Neural cell (in vitro differentiated cells): ENCODE measurements at regions not wholly inside any gene's neighbourhood (a gene's known extent, or its start where the extent isn't known, plus 50 kb on each side); places are given as distances from the start of the nearest gene placed in this dataset.

Source experiments
- H2AFZ ChIP-seq: fragments of 200-600, 300-800 bp; sonication (generic), shearing (Covaris generic); 2 replicates; pipeline ENCODE4 v1.6.0; 2014; ENCODE audit warnings: low read depth, mild to moderate bottlenecking, antibody characterized with exemption, low read length, moderate library complexity
- H3F3A ChIP-seq: fragments of 200-600 bp; shearing (Covaris generic); 2 replicates; pipeline ENCODE4 v1.6.1; 2016; ENCODE audit warnings: mild to moderate bottlenecking, moderate library complexity, mixed read lengths, antibody characterized with exemption, low read length; ENCODE audit not compliant: insufficient read depth, poor library complexity, severe bottlenecking
- H3K27ac ChIP-seq: fragments of 200-600, 300-800 bp; sonication (generic), shearing (Covaris generic); 2 replicates; pipeline ENCODE4 v1.5.1; 2014; ENCODE audit warnings: mild to moderate bottlenecking, low read length, moderate library complexity
- H3K27me3 ChIP-seq: fragments of 300-800, 200-600 bp; sonication (generic), shearing (Covaris generic); 2 replicates; pipeline ENCODE4 v1.6.0; 2014; ENCODE audit warnings: mild to moderate bottlenecking, low read depth, low read length, moderate library complexity; ENCODE audit not compliant: insufficient read depth
- H3K36me3 ChIP-seq: fragments of 300-800, 200-600 bp; sonication (generic), shearing (Covaris generic); 2 replicates; pipeline ENCODE4 v1.5.1; 2014; ENCODE audit warnings: mild to moderate bottlenecking, antibody characterized with exemption, low read length, moderate library complexity; ENCODE audit not compliant: insufficient read depth
- H3K4me2 ChIP-seq: fragments of 300-800, 200-600 bp; sonication (generic), shearing (Covaris generic); 2 replicates; pipeline ENCODE4 v1.6.0; 2014; ENCODE audit warnings: mild to moderate bottlenecking, low read length
- H3K4me3 ChIP-seq: fragments of 300-800, 200-600 bp; sonication (generic), shearing (Covaris generic); 2 replicates; pipeline ENCODE4 v1.5.1; 2014; ENCODE audit warnings: mild to moderate bottlenecking, low read length, moderate library complexity
- H3K79me2 ChIP-seq: fragments of 200-600 bp; shearing (Covaris generic); replicated peaks from 2 replicates; pipeline ENCODE4 v1.6.0; 2014; ENCODE audit warnings: mild to moderate bottlenecking, low read length, moderate library complexity; ENCODE audit not compliant: insufficient read depth
- H3K9ac ChIP-seq: fragments of 300-800, 200-600 bp; sonication (generic), shearing (Covaris generic); 2 replicates; pipeline ENCODE4 v1.6.1; 2016; ENCODE audit warnings: mild to moderate bottlenecking, low read length, mixed read lengths
- H3K9me2 ChIP-seq: fragments of 200-600 bp; shearing (Covaris generic); 2 replicates; pipeline ENCODE4 v1.6.1; 2016; ENCODE audit warnings: mild to moderate bottlenecking, low read length, mixed read lengths; ENCODE audit not compliant: insufficient read depth
- H3K9me3 ChIP-seq: fragments of 200-600, 300-800 bp; sonication (generic), shearing (Covaris generic); 2 replicates; pipeline ENCODE4 v1.6.1; 2016; ENCODE audit warnings: mild to moderate bottlenecking, mixed run types, low read length, moderate library complexity, mixed read lengths
- H4K20me1 ChIP-seq: fragments of 200-600 bp; shearing (Covaris generic); 2 replicates; pipeline ENCODE4 v1.6.1; 2016; ENCODE audit warnings: mild to moderate bottlenecking, mixed run types; ENCODE audit not compliant: insufficient read depth
- EP300 ChIP-seq: fragments of 450-650 bp; conservative IDR thresholded peaks from 2 replicates; pipeline ENCODE4 v1.6.1; 2014; ENCODE audit warnings: antibody characterized with exemption, mild to moderate bottlenecking, moderate library complexity; ENCODE audit not compliant: poor library complexity, severe bottlenecking
- EZH2 ChIP-seq: fragments of 200-600, 300-800 bp; shearing (Covaris generic), sonication (generic); IDR thresholded peaks from 2 replicates; pipeline ENCODE4 v1.6.1; 2014; ENCODE audit warnings: antibody characterized with exemption, low read length, borderline replicate concordance, mild to moderate bottlenecking; ENCODE audit not compliant: insufficient read depth, poor library complexity, severe bottlenecking
- MXI1 ChIP-seq: fragments of 450-650 bp; conservative IDR thresholded peaks from 2 replicates; pipeline ENCODE4 v1.6.1; 2014; ENCODE audit warnings: antibody characterized with exemption, mild to moderate bottlenecking; ENCODE audit not compliant: poor library complexity, severe bottlenecking
- POLR2AphosphoS5 ChIP-seq: IDR thresholded peaks from 2 replicates; pipeline ENCODE4 v1.6.1; 2012
- RAD21 ChIP-seq: fragments of 450-650 bp; conservative IDR thresholded peaks from 2 replicates; pipeline ENCODE4 v1.6.1; 2014; ENCODE audit warnings: antibody characterized with exemption, mild to moderate bottlenecking, moderate library complexity
- SMC3 ChIP-seq: fragments of 450-650 bp; conservative IDR thresholded peaks from 2 replicates; pipeline ENCODE4 v1.6.1; 2014; ENCODE audit warnings: antibody characterized with exemption, mild to moderate bottlenecking, moderate library complexity; ENCODE audit not compliant: poor library complexity
- TAF1 ChIP-seq: IDR thresholded peaks from 2 replicates; pipeline ENCODE4 v1.6.1; 2012; ENCODE audit warnings: low read depth
- TF ChIP-seq, protein P1 (sequence below): fragments of 450-650 bp; IDR thresholded peaks from 2 replicates; pipeline ENCODE4 v1.5.1; 2014; ENCODE audit warnings: antibody characterized with exemption, mild to moderate bottlenecking, moderate library complexity; ENCODE audit not compliant: poor library complexity, severe bottlenecking
- TF ChIP-seq, protein P2 (sequence below): IDR thresholded peaks from 2 replicates; pipeline ENCODE4 v1.6.1; 2012; ENCODE audit warnings: borderline replicate concordance

DNA sequence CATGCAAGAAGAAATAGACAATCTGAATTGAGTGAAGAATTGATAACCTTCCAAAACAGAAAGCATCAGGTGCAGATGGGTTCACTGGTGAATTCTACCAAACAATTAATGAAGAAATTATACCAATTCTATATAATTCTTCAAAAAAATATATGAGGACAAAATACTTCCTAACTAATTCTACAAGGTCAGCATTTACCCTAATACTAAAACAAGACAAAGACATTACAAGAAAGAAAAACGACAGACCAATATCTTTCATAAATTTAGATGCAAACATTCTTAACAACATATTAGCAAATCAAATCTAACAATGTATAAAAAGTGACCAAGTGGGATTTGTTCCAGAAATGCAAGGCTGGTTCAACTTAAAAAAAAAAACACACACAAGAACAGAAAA is 183.9 kb downstream of the BARX1 start:
- Histone ChIP-seq H3K4me2 (no peak overlapping the region), H3K9ac (no peak overlapping the region), H3K79me2 (no peaks in the 10 kb centered on the region), H3F3A (no peaks in the 10 kb centered on the region), H3K9me2 (no peaks in the 10 kb centered on the region), H3K9me3 (no peaks in the 10 kb centered on the region), H2AFZ (no peak overlapping the region), H3K4me3 (no peak overlapping the region), H3K27ac (no peak overlapping the region), H3K27me3 (no peaks in the 10 kb centered on the region), H3K36me3 (no peaks in the 10 kb centered on the region), H4K20me1 (no peaks in the 10 kb centered on the region)
- TF ChIP-seq, protein P1, sequence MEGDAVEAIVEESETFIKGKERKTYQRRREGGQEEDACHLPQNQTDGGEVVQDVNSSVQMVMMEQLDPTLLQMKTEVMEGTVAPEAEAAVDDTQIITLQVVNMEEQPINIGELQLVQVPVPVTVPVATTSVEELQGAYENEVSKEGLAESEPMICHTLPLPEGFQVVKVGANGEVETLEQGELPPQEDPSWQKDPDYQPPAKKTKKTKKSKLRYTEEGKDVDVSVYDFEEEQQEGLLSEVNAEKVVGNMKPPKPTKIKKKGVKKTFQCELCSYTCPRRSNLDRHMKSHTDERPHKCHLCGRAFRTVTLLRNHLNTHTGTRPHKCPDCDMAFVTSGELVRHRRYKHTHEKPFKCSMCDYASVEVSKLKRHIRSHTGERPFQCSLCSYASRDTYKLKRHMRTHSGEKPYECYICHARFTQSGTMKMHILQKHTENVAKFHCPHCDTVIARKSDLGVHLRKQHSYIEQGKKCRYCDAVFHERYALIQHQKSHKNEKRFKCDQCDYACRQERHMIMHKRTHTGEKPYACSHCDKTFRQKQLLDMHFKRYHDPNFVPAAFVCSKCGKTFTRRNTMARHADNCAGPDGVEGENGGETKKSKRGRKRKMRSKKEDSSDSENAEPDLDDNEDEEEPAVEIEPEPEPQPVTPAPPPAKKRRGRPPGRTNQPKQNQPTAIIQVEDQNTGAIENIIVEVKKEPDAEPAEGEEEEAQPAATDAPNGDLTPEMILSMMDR, result no peak
- TF ChIP-seq RAD21, result no peak
- TF ChIP-seq TAF1, result no peak
- no peak for TF ChIP-seq MXI1
- no peak for TF ChIP-seq EP300
- TF ChIP-seq, protein P2, sequence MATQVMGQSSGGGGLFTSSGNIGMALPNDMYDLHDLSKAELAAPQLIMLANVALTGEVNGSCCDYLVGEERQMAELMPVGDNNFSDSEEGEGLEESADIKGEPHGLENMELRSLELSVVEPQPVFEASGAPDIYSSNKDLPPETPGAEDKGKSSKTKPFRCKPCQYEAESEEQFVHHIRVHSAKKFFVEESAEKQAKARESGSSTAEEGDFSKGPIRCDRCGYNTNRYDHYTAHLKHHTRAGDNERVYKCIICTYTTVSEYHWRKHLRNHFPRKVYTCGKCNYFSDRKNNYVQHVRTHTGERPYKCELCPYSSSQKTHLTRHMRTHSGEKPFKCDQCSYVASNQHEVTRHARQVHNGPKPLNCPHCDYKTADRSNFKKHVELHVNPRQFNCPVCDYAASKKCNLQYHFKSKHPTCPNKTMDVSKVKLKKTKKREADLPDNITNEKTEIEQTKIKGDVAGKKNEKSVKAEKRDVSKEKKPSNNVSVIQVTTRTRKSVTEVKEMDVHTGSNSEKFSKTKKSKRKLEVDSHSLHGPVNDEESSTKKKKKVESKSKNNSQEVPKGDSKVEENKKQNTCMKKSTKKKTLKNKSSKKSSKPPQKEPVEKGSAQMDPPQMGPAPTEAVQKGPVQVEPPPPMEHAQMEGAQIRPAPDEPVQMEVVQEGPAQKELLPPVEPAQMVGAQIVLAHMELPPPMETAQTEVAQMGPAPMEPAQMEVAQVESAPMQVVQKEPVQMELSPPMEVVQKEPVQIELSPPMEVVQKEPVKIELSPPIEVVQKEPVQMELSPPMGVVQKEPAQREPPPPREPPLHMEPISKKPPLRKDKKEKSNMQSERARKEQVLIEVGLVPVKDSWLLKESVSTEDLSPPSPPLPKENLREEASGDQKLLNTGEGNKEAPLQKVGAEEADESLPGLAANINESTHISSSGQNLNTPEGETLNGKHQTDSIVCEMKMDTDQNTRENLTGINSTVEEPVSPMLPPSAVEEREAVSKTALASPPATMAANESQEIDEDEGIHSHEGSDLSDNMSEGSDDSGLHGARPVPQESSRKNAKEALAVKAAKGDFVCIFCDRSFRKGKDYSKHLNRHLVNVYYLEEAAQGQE, result no peak
- no peak for TF ChIP-seq SMC3
- no peak for TF ChIP-seq POLR2AphosphoS5
- no peak for TF ChIP-seq EZH2

DNA sequence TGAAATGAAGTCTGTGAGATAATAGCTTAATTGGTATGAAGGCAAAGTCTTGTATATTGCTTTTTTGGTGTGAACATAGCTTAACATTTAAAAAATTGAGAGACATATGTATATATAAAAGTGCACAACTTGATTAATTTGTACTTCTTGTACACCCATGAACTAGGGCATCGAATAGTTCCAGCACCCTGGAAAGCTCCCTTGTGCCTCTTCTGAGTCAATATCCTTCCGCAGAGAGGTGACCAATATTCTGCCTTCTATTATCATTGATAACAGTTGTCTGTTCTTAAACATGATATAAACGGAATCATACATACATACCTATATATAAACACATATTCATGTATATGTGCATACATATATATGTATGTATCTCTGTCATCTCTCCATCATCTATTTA is 185.4 kb downstream of the PHF2 start:
- no peaks in the 10 kb centered on the region for H4K20me1 ChIP-seq
- H3K27ac ChIP-seq, result no peak overlapping the region

More for the DNA sequence above, 185.4 kb downstream of the PHF2 start:
- Histone ChIP-seq H3K79me2 (no peaks in the 10 kb centered on the region), H3K4me2 (no peak overlapping the region), H3K36me3 (no peaks in the 10 kb centered on the region), H3K9me3 (peaks cover 6% of the 10 kb centered on the region), H3K4me3 (no peak overlapping the region), H3F3A (no peaks in the 10 kb centered on the region), H2AFZ (no peak overlapping the region), H3K9ac (no peak overlapping the region), H3K9me2 (no peaks in the 10 kb centered on the region), H3K27me3 (no peaks in the 10 kb centered on the region)
- TF ChIP-seq SMC3 (no peak), EZH2 (no peak), POLR2AphosphoS5 (no peak), RAD21 (no peak), EP300 (no peak), MXI1 (no peak), TAF1 (no peak)
- TF ChIP-seq, protein P2, result no peak
- TF ChIP-seq, protein P1, result no peak
